ENCODE measurements at regions not wholly inside any gene's neighbourhood (a gene's known extent, or its start where the extent isn't known, plus 50 kb on each side); places are given as distances from the start of the nearest gene placed in this dataset.

DNA sequence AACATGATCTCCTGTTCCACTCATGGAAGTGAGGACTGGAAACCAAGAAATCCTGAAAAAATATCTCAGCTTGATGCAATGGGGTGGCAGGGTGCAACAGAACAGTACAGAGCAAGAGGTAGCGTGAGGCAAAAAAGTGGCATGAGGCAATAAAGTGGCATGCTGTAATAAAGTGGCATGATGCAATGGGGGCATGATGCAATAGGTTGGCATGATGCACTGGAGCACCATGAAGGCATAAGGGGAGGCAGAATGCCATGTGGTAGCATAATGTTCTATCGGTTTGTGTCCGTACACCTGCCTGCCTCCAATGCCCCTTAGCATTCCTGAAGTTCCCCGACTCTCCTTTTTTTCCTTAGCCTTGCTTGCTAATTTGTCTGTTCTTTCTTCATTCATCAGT lies 648.4 kb downstream of the TMEM182 start:
- no peak for TF ChIP-seq CTCF (IDR thresholded peaks at IDR 0.05)
- TF ChIP-seq EP300 (IDR thresholded peaks at IDR 0.05; ENCODE audit: low read depth) = no peak
- TF ChIP-seq POLR2AphosphoS5 (IDR thresholded peaks at IDR 0.05) = no peak
